Vagina (tissue), 2 donors: ENCODE measurements at regions not wholly inside any gene's neighbourhood (a gene's known extent, or its start where the extent isn't known, plus 50 kb on each side); places are given as distances from the start of the nearest gene placed in this dataset.

ENCODE experiments used
- CTCF ChIP-seq, 3 experiments: fragments of 450-650 bp in 2 of 3; fragments of 200-600 bp in 1 of 3; sonication (generic) in 1 of 3; IDR thresholded peaks; one replicate each; pipeline ENCODE4 v1.5.1; 2017 to 2019; ENCODE audit warnings: antibody characterized with exemption in 3 of 3, mild to moderate bottlenecking in 2 of 3, moderate library complexity in 2 of 3
- POLR2A ChIP-seq, 2 donors: fragments of 450-650 bp; IDR thresholded peaks; one replicate each; pipeline ENCODE4 v1.6.1; 2017; ENCODE audit warnings: antibody characterized with exemption in 2 of 2, mild to moderate bottlenecking in 2 of 2, moderate library complexity in 2 of 2
- POLR2AphosphoS5 ChIP-seq, 2 donors: sonication (generic); formaldehyde crosslinking; IDR thresholded peaks; one replicate each; pipeline ENCODE4 v1.9.0; 2017; ENCODE audit warnings: antibody characterized with exemption in 2 of 2, mild to moderate bottlenecking in 2 of 2, low read depth in 1 of 2; ENCODE audit not compliant: insufficient read depth in 1 of 2

DNA sequence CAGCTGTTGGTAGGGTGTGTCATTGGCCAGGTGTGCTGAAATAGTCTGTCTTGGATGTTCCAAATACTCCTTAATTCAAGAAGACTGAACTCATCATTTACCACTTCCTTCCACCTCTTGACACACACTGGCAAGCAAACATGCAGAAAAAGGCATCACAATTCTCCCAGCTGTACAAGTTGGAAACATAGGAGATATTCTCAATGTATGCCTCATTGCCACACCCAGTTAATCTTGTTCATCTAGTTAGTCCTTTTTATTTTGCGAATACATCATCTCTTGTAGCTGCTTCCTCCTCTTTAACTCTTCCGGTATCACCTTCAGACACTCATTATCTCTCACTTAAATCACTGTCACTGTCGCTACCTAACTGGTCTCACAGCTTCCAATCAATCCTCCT is 75.1 kb upstream of the GOT2 start:
- TF ChIP-seq CTCF (IDR thresholded peaks at IDR 0.05): no peak
- no peak for TF ChIP-seq POLR2AphosphoS5 (IDR thresholded peaks at IDR 0.05; ENCODE audit: insufficient read depth in 1 of 2, low read depth in 1 of 2)
- no peak for TF ChIP-seq POLR2A (IDR thresholded peaks at IDR 0.05)
